ENCODE measurements at regions not wholly inside any gene's neighbourhood (a gene's known extent, or its start where the extent isn't known, plus 50 kb on each side); places are given as distances from the start of the nearest gene placed in this dataset.

DNA sequence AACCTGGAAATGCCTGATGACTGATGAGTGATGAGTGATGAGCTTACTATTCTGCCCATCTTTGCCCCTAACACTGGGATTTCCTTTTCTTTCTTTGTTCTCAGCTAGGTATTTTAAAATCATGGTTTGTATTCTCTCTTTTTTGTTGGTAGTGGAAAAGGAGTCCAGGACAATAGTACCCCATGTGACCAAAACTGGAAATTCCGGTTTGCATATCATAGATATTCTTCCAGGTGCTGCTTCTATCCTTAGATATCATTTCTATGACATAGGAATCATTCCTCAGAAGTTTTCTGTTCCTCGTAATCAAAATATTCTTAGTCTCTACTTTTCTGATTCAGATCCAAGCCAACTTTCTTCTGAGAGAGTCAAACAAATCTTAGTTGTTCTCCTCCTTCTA is 320.5 kb upstream of the TET2 start:
- Histone ChIP-seq H3K27me3 (ENCODE audit: insufficient read depth, low read depth) (no peaks in the 10 kb centered on the region), H4K20me1 (ENCODE audit: insufficient read depth) (no peaks in the 10 kb centered on the region), H3K36me3 (ENCODE audit: insufficient read depth) (no peaks in the 10 kb centered on the region), H3K4me3 (IDR thresholded peaks at IDR 0.05; ENCODE audit: insufficient read depth, low read depth, low read length) (no peak overlapping the region), H3K9ac (no peak overlapping the region), H2AFZ (ENCODE audit: low read depth) (no peak overlapping the region), H3K79me2 (ENCODE audit: insufficient read depth, low read depth) (no peaks in the 10 kb centered on the region), H3K4me2 (no peak overlapping the region), H3K4me1 (ENCODE audit: low read depth, poor library complexity, severe bottlenecking) (no peaks in the 10 kb centered on the region), H3K27ac (no peak overlapping the region)
- TF ChIP-seq CTCF (conservative IDR thresholded peaks at IDR 0.05; ENCODE audit: low read depth, low read length) = no peak

DNA sequence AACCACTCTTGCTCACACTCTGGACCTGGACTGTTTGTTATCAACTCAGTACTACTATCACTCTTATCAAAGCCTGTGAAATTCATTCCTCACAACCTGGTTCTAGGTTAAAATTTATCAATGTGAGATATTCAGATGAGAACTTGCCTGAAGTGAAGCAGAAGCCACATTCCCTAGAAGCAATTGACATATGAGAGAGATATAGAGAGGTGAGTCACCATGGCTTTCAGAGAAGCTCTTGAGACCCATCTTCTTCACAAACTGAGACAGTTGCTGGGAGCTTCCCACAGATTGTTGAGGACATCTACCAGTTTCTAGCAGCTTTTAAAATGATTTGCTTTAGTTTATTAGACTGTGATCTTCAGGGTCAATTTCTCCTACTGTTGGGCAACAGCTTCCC is 316.9 kb upstream of the TET2 start:
- Histone ChIP-seq H3K27ac (no peak overlapping the region), H3K36me3 (ENCODE audit: insufficient read depth) (no peaks in the 10 kb centered on the region), H3K79me2 (ENCODE audit: insufficient read depth, low read depth) (no peaks in the 10 kb centered on the region), H2AFZ (ENCODE audit: low read depth) (no peak overlapping the region), H3K9ac (no peak overlapping the region), H4K20me1 (ENCODE audit: insufficient read depth) (no peaks in the 10 kb centered on the region), H3K27me3 (ENCODE audit: insufficient read depth, low read depth) (no peaks in the 10 kb centered on the region), H3K4me2 (no peak overlapping the region), H3K4me1 (ENCODE audit: low read depth, poor library complexity, severe bottlenecking) (no peaks in the 10 kb centered on the region), H3K4me3 (IDR thresholded peaks at IDR 0.05; ENCODE audit: insufficient read depth, low read depth, low read length) (no peak overlapping the region)
- no peak for TF ChIP-seq CTCF (conservative IDR thresholded peaks at IDR 0.05; ENCODE audit: low read depth, low read length)

DNA sequence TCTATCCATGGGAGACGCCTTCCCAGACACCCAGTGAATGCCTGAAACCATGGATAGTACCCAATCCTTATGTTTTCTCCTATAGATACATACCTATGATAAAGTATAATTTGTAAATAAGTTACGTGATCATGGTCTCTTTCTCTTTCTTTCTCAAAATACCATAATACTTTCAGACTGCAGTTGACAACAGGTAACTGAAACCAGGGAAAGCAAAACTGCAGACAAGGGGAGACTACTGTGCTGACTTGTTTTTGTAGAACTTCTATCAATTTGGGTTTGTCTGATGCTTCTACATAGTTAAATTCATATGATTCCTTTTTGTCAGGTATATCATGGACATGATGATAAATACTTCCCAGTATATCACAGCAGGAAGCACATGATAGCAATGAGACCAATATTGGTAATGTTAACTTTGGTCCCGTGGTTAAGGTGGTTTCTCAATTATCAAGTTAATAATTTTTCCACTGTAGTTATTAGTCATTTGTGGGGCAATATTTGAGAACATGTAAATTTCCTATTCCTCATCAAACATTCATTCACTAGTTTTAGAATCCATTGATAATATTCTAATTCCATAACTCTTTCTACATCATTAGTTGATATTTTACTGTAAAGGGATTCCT is 298.0 kb upstream of the TET2 start:
- Histone ChIP-seq H4K20me1 (ENCODE audit: insufficient read depth) (no peaks in the 10 kb centered on the region), H3K9ac (no peak overlapping the region), H3K79me2 (ENCODE audit: insufficient read depth, low read depth) (no peaks in the 10 kb centered on the region), H3K27me3 (ENCODE audit: insufficient read depth, low read depth) (no peaks in the 10 kb centered on the region), H3K27ac (no peak overlapping the region), H2AFZ (ENCODE audit: low read depth) (no peak overlapping the region), H3K4me1 (ENCODE audit: low read depth, poor library complexity, severe bottlenecking) (no peaks in the 10 kb centered on the region), H3K36me3 (ENCODE audit: insufficient read depth) (no peaks in the 10 kb centered on the region), H3K4me2 (no peak overlapping the region), H3K4me3 (IDR thresholded peaks at IDR 0.05; ENCODE audit: insufficient read depth, low read depth, low read length) (no peak overlapping the region)
- no peak for TF ChIP-seq CTCF (conservative IDR thresholded peaks at IDR 0.05; ENCODE audit: low read depth, low read length)

GRCh38 chr4:104859601-104860237 is 287.0 kb upstream of the TET2 start:
- no peak overlapping the region for H3K9ac ChIP-seq
- H3K27ac ChIP-seq = no peak overlapping the region
- H3K79me2 ChIP-seq (ENCODE audit: insufficient read depth, low read depth) = no peaks in the 10 kb centered on the region
- H2AFZ ChIP-seq (ENCODE audit: low read depth) = no peak overlapping the region
- H3K36me3 ChIP-seq (ENCODE audit: insufficient read depth) = no peaks in the 10 kb centered on the region
- H3K27me3 ChIP-seq (ENCODE audit: insufficient read depth, low read depth) = no peaks in the 10 kb centered on the region
- H3K4me2 ChIP-seq = no peak overlapping the region
- H3K4me1 ChIP-seq (ENCODE audit: low read depth, poor library complexity, severe bottlenecking) = no peaks in the 10 kb centered on the region
- H4K20me1 ChIP-seq (ENCODE audit: insufficient read depth) = no peaks in the 10 kb centered on the region
- no peak for TF ChIP-seq CTCF (conservative IDR thresholded peaks at IDR 0.05; ENCODE audit: low read depth, low read length)
- no peak overlapping the region for H3K4me3 ChIP-seq (IDR thresholded peaks at IDR 0.05; ENCODE audit: insufficient read depth, low read depth, low read length)

Measured in KMS-11 (cell line).